ENCODE measurements at regions not wholly inside any gene's neighbourhood (a gene's known extent, or its start where the extent isn't known, plus 50 kb on each side); places are given as distances from the start of the nearest gene placed in this dataset.
"Not testable (repeated sequence)": the region's sequence is repeated elsewhere in the genome, so short reads cannot be mapped to it uniquely, and the experiment has no call there.

- DNase-seq (no peak), ATAC-seq (ENCODE audit: low read depth) (no peak)
- H3K36me3 Mint-ChIP-seq (ENCODE audit: low read depth) = no peaks in the 10 kb centered on the region
- no peak for TF ChIP-seq CTCF (IDR thresholded peaks at IDR 0.05)
- CTCF ChIA-PET = no interaction called here
- POLR2A ChIA-PET = no interaction called here
- H3K4me1 Mint-ChIP-seq = peaks cover 3% of the 10 kb centered on the region
- H3K4me3 Mint-ChIP-seq = no peak overlapping the region
- H3K9me3 Mint-ChIP-seq = peaks cover 8% of the 10 kb centered on the region
- intact Hi-C loops (cut with micrococcal nuclease) = no loop called here
- peaks cover 13% of the 10 kb centered on the region for H3K27me3 Mint-ChIP-seq
- H3K27ac Mint-ChIP-seq = no peak overlapping the region
Observed at GRCh38 chr9:79430619-79431018, 141.1 kb upstream of the TLE4 start.

DNA sequence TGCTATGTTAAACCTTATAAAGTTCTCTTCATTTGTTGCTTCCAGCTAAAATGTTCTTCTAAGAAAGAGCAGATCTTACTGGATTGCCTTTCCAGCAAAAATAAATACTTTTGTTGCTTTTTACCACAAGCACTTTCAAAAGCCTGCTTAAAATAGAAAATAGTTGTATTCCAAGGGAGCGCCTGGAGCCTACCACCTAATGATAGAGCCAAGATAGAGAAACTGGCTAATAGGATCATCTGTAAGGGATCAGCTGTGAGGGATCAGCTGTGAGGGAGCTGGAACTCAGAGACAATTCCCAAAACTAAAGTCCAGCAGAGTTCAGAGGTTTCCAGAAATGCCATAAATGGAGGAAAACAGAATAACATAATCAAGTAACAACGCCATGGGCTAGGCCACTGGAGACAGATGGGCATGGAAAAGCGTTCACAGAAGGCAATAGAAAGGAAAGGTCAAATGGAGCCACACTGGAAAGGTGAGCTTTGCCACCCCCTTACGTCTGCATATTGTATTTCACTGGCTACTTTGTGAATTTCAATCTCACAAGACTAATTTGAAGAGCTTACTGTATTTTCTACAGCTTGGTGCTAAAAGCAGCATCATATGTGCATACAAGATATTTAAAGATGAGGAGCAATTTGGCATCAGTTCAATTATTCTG, 140.6 kb upstream of the TLE4 start:
- Mint-ChIP-seq H3K36me3 (ENCODE audit: low read depth) (no peaks in the 10 kb centered on the region), H3K9me3 (peaks cover 4% of the 10 kb centered on the region), H3K4me3 (no peak overlapping the region), H3K27me3 (peaks cover 13% of the 10 kb centered on the region), H3K27ac (no peak overlapping the region), H3K4me1 (peaks cover 3% of the 10 kb centered on the region)
- POLR2A ChIA-PET = no interaction called here
- no peak for DNase-seq
- no peak for ATAC-seq (ENCODE audit: low read depth)
- no peak for TF ChIP-seq CTCF (IDR thresholded peaks at IDR 0.05)
- CTCF ChIA-PET = no interaction called here
- intact Hi-C loops (cut with micrococcal nuclease) = no loop called here

DNA sequence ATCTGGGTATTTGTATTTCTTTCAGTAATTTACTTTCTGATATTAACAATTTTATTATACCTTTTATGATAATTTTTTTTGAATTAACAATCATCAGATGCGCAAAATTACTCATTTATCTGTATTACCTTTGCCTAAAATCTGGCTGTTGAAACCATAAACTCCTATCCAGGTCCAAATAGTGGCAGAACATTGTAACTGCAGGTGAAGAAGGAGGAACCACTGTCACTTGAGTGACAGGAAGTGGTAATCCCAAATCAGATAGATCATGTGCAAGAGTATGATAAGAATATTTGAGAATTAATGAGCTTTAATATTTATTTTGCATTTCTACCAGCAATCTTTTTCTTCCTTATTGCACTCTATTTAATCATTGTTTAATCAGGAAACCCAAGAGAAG, 139.3 kb upstream of the TLE4 start:
- TF ChIP-seq CTCF (IDR thresholded peaks at IDR 0.05) = no peak
- Mint-ChIP-seq H3K27me3 (peaks cover 11% of the 10 kb centered on the region), H3K4me3 (no peak overlapping the region), H3K4me1 (peaks cover 3% of the 10 kb centered on the region), H3K9me3 (no peaks in the 10 kb centered on the region), H3K27ac (no peak overlapping the region), H3K36me3 (ENCODE audit: low read depth) (no peaks in the 10 kb centered on the region)
- DNase-seq (no peak), ATAC-seq (ENCODE audit: low read depth) (no peak)
- POLR2A ChIA-PET = no interaction called here
- CTCF ChIA-PET = no interaction called here
- intact Hi-C loops (cut with micrococcal nuclease) = no loop called here

DNA sequence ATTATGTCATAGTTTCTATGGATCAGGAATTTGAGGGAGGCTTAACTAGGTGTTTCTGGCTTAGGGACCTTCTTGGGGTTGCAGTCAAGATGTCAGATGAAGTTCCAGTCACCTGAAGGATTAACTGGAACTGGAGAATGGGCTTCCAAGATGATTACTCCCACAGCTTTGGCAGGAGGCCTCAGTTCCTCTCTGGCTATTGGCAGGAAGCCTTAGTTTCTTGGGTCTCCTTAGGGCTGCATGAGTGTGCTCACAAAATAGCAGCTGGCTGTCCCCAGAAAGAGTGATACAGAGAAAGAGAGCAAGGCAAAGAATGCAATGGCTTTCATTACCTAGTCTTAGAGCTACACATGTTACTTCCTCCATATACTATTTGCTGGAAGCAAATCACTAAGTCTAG, 138.1 kb upstream of the TLE4 start:
- CTCF ChIA-PET = no interaction called here
- no peaks in the 10 kb centered on the region for H3K36me3 Mint-ChIP-seq (ENCODE audit: low read depth)
- POLR2A ChIA-PET = no interaction called here
- H3K4me1 Mint-ChIP-seq = peaks cover 3% of the 10 kb centered on the region
- ATAC-seq (ENCODE audit: low read depth) (no peak), DNase-seq (no peak)
- intact Hi-C loops (cut with micrococcal nuclease) = no loop called here
- TF ChIP-seq CTCF (IDR thresholded peaks at IDR 0.05) = no peak
- no peaks in the 10 kb centered on the region for H3K9me3 Mint-ChIP-seq
- H3K27me3 Mint-ChIP-seq = peaks cover 16% of the 10 kb centered on the region
- no peak overlapping the region for H3K4me3 Mint-ChIP-seq
- no peak overlapping the region for H3K27ac Mint-ChIP-seq

DNA sequence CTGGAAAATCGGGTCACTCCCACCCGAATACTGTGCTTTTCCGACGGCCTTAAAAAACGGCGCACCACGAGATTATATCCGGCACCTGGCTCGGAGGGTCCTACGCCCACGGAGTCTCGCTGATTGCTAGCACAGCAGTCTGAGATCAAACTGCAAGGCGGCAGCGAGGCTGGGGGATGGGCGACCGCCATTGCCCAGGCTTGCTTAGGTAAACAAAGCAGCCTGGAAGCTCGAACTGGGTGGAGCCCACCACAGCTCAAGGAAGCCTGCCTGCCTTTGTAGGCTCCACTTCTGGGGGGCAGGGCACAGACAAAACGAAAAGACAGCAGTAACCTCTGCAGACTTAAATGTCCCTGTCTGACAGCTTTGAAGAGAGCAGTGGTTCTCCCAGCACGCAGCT, 132.5 kb upstream of the TLE4 start:
- H3K4me3 Mint-ChIP-seq; POLR2A ChIA-PET; CTCF ChIA-PET; H3K27ac Mint-ChIP-seq; H3K4me1 Mint-ChIP-seq; intact Hi-C loops (cut with micrococcal nuclease); H3K27me3 Mint-ChIP-seq; H3K36me3 Mint-ChIP-seq (ENCODE audit: low read depth); H3K9me3 Mint-ChIP-seq; DNase-seq; ATAC-seq (ENCODE audit: low read depth): not testable (repeated sequence)
